Jurkat, Clone E6-1 (cell line): ENCODE measurements at regions not wholly inside any gene's neighbourhood (a gene's known extent, or its start where the extent isn't known, plus 50 kb on each side); places are given as distances from the start of the nearest gene placed in this dataset.
A peak's percentile ranks its signal among the peaks of the same experiment; 100 is the strongest.
"Not testable (repeated sequence)": the region's sequence is repeated elsewhere in the genome, so short reads cannot be mapped to it uniquely, and the experiment has no call there.

ENCODE experiments used
- DNase-seq: peaks from one replicate; pipeline ENCODE4 v3.0.0-alpha.2; 2011; ENCODE audit warnings: low read depth, low spot score
- H3K4me3 ChIP-seq: 2 replicates; pipeline ENCODE4 v1.5.1; 2011; ENCODE audit warnings: mild to moderate bottlenecking, low read length, control low read depth, moderate library complexity

DNA sequence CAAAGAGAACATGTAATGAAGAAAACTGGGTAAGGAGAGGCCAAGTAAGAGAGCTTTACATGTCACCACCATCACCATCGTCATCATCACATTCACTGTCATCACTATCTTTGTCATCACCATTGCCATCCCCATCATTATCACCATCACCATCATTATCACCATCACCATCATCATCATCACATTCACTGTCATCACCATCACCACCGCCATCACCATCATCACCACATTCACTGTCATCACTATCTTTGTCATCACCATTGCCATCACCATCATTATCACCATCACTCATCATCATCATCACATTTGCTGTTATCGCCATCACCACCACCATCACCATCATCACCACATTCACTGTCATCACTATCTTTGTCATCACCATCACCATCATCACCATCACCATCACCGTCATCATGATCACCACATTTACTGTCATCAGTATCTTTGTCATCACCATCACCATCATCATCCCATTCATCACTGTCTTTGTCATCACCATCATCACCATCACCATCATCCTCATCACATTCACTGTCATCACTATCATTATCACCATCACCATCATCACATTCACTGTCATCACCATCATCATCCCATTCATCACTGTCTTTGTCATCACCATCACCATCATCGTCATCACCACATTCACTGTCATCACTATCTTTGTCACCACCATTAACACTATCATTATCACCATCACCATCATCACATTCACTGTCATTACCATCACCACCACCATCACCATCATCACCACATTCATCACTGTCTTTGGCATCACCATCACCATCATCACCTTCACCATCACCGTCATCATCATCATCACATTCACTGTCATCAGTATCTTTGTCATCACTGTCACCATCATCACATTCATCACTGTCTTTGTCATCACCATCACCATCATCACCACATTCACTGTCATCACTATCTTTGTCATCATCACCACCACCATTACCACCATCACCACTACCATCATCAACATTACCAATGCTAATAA lies 172.3 kb downstream of the ERMARD start:
- no peak for DNase-seq
- no peak overlapping the region for H3K4me3 ChIP-seq

DNA sequence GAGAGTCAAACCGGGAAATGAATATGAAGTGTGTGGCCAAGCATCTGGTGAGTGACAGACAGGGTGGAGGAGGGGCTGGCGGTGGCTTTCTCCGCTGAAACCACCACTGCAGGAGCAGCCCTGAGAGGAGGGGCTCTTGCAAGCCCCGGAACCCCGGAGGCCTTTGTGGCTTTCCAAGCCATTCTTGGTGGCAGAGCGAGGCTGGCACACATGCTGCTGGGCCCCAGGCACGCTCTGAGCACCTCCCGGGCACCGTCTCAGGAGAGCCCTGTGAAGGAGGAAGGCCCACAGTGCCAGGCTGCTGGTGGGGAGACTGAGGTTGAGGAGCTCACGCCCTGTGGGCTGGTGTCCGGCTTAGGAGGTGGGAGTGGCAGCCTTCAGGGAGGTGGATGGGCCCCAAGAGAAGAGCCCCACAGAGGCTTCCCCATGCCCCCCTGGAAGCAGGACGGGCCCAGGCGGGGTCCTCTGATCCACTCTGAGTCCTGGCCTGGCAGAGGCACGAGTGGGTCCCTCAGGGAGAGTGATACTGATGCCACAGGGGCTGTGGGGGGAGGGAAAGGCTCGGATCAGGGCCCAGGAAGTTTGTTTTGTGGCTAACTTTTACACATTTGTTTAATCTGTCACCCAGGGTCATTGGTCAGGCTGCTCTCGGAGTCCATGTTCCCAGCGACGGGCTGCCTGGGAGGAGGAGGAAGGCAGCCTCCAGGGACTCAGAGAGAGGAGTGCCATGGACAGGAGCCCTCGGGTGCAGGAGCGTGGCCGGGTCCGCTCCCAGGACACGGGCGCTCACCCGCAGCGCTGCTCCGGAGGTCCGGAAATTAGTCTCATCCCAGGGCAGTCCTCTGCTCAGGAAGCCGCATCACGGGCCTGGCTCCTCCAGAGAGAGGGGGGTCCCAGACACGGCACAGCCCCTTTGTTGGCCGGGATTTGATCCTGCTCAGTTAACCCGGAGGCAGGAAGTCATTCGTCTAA lies 170.7 kb downstream of the ERMARD start:
- DNase-seq, result peak; percentile 37
- no peak overlapping the region for H3K4me3 ChIP-seq

- H3K4me3 ChIP-seq, result no peak overlapping the region
- DNase-seq, result no peak
Observed at GRCh38 chr6:169921217-169921616, 169.8 kb downstream of the ERMARD start.

- no peak overlapping the region for H3K4me3 ChIP-seq
- no peak for DNase-seq
Observed at GRCh38 chr6:169920359-169921020, 169.1 kb downstream of the ERMARD start.

DNA sequence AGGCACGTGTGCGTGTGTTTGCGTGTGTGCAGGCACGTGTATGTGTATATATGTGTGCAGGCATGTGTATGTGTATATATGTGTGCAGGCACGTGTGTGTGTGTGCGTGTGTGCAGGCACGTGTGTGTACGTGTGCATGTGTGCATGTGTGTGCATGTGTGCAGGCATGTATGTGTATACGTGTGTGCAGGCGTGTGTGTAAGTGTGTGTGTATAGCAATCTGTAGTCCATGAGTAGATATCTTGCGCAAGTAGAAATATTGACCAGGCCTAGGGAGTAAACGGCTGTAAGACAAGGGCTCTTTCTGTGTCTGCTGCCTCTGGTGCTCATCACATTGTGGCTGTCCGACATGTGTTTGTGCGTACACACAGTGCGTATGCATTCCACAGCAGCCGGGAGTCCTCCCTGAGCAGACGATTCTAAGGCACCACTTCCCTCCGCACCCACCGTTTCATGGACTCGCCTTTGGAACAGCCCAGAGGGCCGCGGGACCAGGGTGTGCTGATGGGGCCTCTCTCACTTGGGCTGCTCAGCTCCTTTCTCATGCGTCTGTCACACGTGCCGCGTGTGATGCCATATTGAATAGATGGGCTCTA lies 167.6 kb downstream of the ERMARD start:
- no peak overlapping the region for H3K4me3 ChIP-seq
- no peak for DNase-seq

DNA sequence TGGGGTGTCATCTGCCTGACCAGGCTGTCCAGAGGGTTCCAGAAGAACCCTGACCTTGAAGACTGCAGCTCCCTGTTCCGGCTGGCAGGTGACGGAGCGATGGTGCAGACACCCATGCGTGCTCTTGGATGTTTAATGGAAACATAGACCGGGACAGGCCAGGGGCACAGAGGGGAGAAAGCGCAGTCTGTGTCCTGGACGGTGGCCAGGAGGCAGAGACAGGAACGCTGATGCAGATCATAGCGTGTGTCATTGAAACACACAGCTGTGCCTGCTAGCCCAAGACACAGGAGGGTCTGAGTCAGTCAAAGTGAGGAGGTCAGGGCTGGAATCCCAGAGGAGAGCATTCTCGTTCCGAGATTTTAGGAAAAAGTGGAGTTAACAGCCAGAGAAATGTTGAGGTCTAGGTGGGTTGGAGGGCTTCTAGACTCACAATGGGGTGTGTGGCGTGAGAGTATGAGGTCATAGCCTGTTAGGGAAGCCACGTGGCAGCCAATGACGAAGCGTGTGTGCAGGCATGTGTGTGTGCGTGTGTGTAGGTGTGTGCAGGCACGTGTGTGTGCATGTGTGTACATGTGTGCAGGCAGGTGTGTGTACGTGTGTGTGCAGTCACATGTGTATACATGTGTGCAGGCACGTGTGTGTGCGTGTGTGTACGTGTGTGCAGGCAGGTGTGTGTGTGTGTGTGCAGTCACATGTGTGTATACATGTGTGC lies 167.0 kb downstream of the ERMARD start:
- H3K4me3 ChIP-seq, result no peak overlapping the region
- DNase-seq, result no peak

DNA sequence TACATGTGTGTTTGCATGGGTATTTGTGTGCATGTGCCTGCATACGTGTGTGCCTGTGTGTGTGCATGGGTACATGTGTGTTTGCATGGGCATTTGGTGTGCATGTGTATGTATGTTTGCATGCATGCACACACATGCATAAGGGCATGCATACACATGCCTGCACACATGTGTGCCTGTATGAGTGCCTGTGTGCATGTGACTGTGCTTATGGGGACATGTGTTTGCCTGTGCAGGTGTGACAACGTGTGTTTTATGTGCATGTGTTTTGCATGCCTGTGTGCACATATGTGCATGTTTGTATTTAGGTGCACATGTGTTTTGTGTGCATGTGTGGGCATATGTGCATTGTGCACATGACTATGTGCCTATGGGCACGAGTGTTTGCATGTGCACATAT lies 165.7 kb downstream of the ERMARD start:
- DNase-seq, result no peak
- H3K4me3 ChIP-seq, result no peak overlapping the region

DNA sequence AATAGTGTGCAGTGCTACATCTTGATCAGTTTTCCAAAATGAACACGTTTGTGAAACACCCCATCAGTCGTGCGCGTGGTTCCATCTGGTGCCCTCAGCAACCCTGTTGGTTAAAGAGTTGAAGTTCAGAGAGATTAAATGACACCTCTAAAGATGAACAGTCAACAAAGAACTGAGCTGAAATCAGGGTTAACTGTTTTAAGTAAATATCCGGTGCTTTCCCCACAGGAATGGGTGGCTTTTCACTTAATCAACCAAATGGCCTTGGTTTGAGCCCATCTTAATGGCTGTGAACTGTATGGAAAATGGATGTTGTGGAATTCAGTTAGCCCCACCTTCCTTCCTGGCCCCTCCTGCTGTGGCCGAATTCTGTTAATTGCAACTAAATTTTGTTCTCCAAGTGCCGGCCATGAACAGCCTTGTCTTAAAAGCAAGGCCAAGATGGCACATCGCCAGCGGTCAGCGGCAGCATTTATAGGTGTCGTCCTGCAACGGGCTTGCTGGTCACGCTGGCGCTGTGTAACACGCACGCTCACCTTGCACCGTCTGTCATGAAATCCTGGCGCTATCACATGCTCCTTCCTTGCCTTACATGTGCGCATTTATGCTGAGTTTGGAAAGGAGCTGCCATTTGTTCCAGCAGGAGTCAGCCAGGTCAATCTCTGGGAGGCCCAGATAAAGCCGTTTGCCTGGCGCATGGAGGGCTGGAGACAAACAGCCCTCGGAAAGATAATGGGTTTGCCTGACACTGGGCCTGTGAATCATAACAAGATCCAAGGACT lies 164.5 kb downstream of the ERMARD start:
- DNase-seq, result no peak
- no peak overlapping the region for H3K4me3 ChIP-seq

DNA sequence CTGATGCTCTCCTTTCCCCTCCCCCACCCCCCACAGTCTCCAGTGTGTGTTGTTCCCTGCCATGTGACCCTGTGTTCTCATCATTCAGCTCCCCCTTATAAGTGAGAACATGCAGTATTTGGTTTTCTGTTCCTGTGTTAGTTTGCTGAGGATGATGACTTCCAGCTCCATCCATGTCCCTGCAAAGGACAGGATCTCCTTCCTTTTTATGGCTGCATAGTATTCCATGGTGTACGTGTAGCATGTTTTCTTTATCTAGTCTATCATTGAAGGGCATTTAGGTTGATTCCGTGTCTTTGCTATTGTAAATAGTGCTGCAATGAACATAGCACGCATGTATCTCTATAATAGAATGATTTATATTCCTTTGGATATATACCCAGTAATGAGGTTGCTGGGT lies 162.3 kb downstream of the ERMARD start:
- not testable (repeated sequence) for DNase-seq, H3K4me3 ChIP-seq

DNA sequence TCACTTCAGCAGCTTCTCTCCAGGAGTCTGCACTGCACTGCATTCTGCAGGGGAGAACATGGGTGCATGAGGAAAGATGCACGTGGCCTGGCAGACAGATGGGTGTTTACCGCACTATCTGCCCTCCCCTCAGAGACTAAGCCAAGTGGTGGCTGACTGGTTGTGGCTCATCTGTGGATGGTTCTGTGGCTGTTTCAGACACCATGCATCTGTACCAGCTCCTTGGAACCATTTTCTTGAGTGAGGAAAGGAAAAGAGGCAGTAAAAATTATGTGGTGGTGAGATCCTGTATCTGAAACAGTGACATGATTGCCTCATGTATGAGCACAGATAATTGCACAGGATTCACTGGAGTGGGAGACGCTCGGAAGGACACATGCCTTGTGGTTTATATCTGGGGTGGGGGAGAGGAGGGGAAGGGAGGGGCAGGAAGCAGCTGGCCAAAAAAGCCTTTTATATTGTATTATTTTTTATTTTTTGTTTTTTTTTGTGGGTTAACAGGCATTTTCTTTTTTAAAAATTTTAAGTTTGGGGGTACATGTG lies 161.7 kb downstream of the ERMARD start:
- DNase-seq, result no peak
- H3K4me3 ChIP-seq, result no peak overlapping the region

- no peak for DNase-seq
- no peak overlapping the region for H3K4me3 ChIP-seq
Observed at GRCh38 chr6:169912266-169913095, 161.1 kb downstream of the ERMARD start.

- DNase-seq, result no peak
Observed at GRCh38 chr6:169911264-169912263, 160.1 kb downstream of the ERMARD start.

GRCh38 chr6:169909113-169909512 lies 157.7 kb downstream of the ERMARD start:
- no peak overlapping the region for H3K4me3 ChIP-seq
- no peak for DNase-seq

More at GRCh38 chr6:169911264-169912263, 160.1 kb downstream of the ERMARD start:
- H3K4me3 ChIP-seq, result no peak overlapping the region

DNA sequence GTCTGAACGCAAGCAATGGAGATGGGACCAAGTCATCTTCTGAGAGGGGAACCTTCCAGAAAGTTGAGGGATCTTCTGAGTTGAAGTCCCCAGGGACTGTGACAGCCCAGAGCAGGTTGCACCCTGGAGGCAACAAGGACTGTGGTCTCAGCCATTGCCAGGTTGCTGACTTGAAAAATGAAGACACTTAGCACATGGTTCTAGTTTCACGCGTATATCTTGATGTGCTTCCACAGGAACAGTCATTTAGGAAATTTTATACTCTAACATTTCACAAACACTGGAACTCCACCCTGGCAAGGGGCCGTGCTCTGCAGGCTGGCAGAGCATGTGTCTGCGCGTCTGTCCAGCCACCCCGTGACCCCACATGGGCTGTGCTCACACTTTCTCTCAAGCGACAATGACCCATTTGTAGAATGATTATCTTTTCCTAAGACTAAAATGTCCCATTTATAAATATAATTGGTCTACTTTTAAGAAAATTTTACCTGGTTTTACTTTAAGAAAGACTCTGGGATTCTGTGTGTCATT lies 157.0 kb downstream of the ERMARD start:
- no peak for DNase-seq
- no peak overlapping the region for H3K4me3 ChIP-seq
